PC-3 (cell line): ENCODE measurements at regions not wholly inside any gene's neighbourhood (a gene's known extent, or its start where the extent isn't known, plus 50 kb on each side); places are given as distances from the start of the nearest gene placed in this dataset.

Experiments
- CTCF ChIP-seq: fragments of 300-600 bp; sonication (generic); conservative IDR thresholded peaks from 2 replicates; pipeline ENCODE4 v1.5.1; 2017; ENCODE audit warnings: antibody characterized with exemption, low read depth, mild to moderate bottlenecking, low read length
- EZH2 ChIP-seq: fragments of 300-600 bp; sonication (generic); IDR thresholded peaks from one replicate; pipeline ENCODE4 v1.6.1; 2017; ENCODE audit warnings: antibody characterized with exemption, mild to moderate bottlenecking, low read length; ENCODE audit not compliant: unreplicated experiment

DNA sequence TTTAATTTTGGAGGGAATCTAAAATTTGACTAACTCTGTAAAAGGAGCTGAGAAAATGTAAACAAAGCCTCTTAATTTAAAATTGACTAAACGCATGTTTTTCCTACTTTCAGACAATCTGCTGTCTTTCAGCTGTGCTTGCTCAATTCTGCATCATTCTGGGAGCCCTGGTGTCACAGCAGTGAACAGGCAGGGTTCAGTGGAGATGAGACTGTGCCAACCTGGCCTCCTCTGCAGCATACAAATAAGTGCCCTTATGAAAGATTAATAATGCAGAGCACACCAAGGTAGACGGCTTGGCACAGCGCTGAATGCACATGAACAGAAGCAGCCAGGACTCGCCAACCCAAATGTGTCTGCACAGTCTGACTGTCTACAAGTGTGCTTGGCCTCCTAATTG lies 222.0 kb upstream of the CHAC2 start:
- TF ChIP-seq CTCF (no peak), EZH2 (no peak)
